NCI-H82 treated with DMSO at 0.1 percent for 48 hours (cell line): ENCODE measurements at regions not wholly inside any gene's neighbourhood (a gene's known extent, or its start where the extent isn't known, plus 50 kb on each side); places are given as distances from the start of the nearest gene placed in this dataset.

Experiments used
- DNase-seq: peaks from one replicate; lab custom pipeline; 2025; ENCODE audit not compliant: unreplicated experiment; lab: John Stamatoyannopoulos, UW

- DNase-seq, result no peak
Measured at GRCh38 chr6:56005426-56005825, 130.0 kb upstream of the BMP5 start.

- no peak for DNase-seq
Measured at GRCh38 chr6:56004426-56004825, 129.0 kb upstream of the BMP5 start.

DNA sequence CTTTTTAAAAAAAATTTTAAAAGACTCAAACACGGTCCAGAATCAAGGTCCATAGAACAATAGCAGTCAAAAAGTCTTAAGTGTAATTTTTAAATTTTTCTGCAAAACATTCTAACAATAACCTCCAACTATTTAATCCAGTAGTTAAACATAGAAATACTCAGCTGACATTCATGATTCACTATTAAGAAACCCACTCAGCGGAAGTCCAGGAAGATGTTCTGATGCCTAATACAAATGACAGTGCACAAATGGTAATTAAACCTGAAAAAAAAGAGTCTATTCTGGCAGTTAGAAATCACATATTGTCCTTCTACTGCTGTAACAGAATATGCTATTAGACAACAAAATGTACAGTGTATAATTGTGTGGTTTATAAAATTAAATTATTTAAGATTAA lies 128.2 kb upstream of the BMP5 start:
- DNase-seq, result no peak

DNA sequence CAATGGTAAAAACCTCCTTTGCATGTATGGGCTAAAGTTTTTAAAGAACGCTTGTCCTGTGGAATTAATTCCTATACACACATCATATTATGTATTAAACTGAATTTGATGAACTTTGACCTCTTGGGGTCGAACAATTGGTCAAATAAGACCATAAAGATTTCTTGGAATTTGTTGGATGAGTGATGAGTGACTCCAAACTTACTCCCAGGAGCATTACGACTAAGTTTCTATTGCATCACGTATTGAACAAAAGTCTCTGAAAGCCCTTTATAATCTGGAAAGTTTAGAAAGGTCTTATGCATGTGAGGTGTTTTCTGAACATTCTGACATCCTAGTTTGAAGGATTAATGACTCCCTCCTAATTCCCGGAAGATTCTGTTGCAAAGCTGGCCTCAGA lies 126.9 kb upstream of the BMP5 start:
- no peak for DNase-seq

- DNase-seq, result no peak
Measured at GRCh38 chr6:55998576-55998975, 123.2 kb upstream of the BMP5 start.

DNA sequence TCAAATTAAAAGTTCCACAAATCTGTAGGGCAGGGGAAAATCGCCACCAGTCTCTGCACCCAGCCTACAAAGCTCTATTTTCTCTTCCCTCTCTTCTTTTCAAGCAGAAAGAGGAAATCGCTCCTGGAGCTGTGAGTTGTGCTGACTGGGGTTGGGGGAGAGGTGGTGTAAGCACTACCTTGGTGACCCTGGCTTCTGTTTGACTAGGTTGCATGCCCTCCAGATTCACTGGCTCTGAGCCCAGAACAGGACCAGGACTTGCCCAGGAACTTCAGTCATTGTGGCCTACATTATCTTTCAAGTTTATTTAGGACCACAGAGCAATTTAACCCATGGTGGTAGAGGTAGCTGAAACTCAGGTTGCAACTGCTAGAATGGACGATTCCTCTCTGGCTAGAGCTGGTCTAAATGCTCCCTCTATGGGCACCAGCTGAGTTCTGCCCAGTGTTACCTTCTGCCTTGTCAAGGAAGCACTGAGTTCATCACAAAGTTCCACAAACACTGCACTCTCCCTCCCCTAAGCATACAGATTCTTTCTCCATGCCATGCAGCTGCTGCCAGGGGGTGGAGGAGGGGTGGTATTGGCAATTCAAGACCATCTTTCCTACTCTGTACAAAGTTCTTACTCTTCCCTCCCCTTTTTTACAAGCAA lies 122.0 kb upstream of the BMP5 start:
- DNase-seq, result no peak

DNA sequence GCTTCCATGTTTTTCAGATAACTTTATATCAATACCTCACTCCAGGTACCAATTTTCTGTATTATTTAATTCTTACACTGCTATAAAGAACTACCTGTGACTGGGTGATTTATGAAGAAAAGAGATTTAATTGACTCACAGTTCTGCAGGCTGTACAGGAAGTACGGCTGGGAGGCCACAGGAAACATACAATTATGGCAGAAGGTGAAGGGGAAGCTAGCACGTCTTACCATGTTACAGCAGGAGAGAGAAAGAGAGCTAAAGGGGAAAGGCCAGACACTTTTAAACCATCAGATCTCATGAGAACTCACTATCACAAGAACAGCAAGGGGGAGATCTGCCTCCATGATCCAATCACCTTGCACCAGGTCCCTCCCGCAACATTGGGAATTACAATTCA lies 119.1 kb upstream of the BMP5 start:
- DNase-seq, result no peak

DNA sequence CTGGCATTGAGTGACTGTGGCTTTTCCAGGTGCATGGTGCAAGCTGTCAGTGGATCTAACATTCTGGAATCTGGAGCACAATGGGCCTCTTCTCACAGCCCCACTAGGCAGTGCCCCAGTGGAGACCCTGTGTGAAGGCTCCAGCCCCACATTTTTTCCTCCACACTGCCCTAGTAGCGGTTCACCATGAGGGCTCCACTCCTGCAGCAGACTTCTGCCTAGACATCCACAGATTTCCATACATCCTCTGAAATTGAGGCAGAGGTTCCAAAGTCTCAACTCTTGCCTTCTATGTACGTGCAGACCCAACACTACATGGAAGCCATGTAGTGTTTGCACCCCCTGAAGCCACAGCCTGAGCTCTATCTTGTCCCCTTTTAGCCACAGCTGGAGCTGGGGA lies 118.0 kb upstream of the BMP5 start:
- no peak for DNase-seq

GRCh38 chr6:55992546-55992945 lies 117.2 kb upstream of the BMP5 start:
- DNase-seq, result no peak

DNA sequence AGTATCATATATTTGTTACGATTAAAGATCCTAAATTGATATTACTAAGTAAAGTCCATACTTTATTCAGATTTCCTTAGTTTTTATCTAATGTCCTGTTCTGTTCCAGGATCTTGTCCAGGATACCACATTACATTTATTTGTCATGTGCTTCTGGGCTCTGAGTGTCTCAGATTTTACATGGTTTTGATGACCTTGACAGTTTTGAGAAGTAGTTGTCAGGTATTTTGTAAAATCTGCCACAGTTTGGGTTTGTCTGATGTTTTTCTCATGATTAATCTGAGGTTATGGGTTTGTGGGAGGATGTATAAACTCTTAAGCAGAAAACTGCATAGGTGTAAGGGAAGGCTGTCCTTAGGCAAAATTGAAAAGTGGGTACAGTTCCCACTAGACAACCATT lies 109.9 kb upstream of the BMP5 start:
- no peak for DNase-seq

- DNase-seq, result no peak
Measured at GRCh38 chr6:55983861-55984260, 108.5 kb upstream of the BMP5 start.

DNA sequence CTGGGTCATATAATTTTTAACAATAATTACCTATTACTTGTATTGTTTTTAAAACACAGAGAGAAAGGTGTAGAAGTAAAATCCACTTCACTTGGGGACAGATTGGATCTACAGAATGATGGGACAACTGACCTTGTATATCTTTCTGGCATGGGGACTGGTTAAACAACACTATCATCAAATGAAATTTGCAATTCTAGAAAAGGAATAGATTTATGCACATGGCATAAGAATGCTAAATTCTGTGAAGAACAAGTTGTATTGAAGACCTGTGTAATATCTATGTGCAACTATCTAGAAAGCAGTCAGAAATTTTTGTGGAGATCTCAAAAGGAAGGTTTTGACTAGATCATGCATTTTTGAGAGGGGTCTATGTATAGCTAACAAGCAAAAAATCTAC lies 106.3 kb upstream of the BMP5 start:
- no peak for DNase-seq

DNA sequence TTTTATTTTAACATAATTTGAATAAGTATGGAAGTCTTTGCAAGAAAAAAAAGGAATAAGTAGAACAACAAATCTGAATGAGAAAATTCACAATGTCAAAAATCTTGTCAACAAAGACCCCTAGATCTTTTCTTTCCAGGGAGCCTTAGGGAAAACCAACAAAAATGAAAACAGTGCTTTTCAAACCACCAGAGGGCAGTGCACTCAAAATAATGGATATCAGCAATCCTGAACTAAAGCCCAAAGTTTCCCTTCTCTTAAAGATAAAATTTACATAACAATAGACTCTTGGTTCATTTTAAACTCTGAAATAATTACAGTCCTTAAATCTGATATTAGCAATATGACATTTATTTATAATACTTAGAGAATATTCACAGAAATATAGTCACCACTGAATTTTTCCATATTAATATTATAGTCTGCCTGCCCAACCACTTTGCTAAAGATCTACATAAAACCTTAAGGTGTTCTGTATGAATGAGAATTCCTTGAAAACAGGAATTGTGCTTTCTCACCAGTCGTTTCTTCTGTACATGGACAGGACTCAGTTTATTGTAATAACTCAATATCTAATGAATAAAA lies 105.3 kb upstream of the BMP5 start:
- peak; percentile 40 for DNase-seq

DNA sequence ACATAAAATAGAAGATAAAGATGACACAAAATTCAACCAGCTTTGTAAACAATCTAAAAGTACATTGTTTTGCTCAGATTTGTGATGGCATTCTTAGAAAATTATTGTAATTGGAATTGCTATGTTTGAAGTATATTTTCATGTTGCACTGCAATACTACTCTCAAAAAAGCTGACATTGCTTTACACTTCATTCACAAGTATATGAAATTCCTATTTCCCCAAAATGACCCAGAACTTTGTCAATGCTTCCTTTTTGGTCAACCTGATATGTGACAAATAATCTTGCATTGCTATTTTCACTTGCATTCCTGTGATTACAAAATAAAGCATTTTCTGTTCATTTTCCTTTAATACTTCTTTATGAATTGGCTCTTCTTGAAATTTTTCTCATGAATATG lies 104.1 kb upstream of the BMP5 start:
- no peak for DNase-seq

GRCh38 chr6:55977959-55978665 lies 102.7 kb upstream of the BMP5 start:
- DNase-seq, result no peak

DNA sequence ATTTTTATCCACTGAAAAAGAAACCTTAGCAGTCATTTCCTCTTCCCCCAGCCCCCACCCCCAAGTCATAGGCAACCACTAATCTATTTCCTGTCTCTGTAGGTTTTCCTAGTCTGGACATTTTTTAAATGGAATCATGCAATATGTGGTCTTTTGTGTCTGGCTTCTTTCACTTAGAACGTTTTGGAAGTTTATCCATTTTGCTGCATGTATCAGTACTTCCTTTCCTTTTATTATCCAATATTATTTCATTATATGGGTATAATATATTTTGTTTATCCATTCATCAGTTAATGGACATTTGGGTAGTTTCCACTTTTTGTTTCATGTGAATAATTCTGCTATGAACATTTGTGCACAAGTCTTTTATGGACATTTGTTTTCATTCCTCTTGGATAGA lies 99.3 kb upstream of the BMP5 start:
- no peak for DNase-seq

- no peak for DNase-seq
Measured at GRCh38 chr6:55972091-55972490, 96.7 kb upstream of the BMP5 start.

DNA sequence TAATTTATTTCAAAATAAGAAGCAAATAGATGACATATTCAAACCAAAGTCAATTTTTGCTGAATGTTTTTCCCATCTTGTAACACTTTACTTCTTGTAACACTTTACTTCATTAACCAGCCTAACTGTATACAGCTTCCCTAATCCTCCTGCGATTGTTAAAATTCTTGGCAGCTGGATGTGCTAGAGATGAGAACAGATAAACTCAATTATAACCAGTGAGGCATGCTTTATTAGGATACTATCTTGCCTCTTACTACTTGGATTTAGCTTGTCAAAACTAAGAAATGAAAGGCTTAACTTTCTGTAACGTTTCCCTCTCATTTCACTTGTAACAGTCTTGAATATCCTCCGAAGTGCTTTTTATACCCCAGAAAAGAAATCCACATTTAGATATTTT lies 94.1 kb upstream of the BMP5 start:
- DNase-seq, result no peak

- DNase-seq, result no peak
Measured at GRCh38 chr6:55968926-55969325, 93.5 kb upstream of the BMP5 start.

GRCh38 chr6:55964136-55964535 lies 88.7 kb upstream of the BMP5 start:
- DNase-seq, result no peak

GRCh38 chr6:55963301-55963700 lies 87.9 kb upstream of the BMP5 start:
- no peak for DNase-seq

- no peak for DNase-seq
Measured at GRCh38 chr6:55960344-55960743, 85.0 kb upstream of the BMP5 start.

- no peak for DNase-seq
Measured at GRCh38 chr6:55958790-55959189, 83.4 kb upstream of the BMP5 start.
